H9 (cell line): ENCODE measurements at regions not wholly inside any gene's neighbourhood (a gene's known extent, or its start where the extent isn't known, plus 50 kb on each side); places are given as distances from the start of the nearest gene placed in this dataset.

ENCODE experiments used
- DNase-seq: peaks from one replicate; pipeline ENCODE4 v3.0.0-alpha.2; 2017
- H2AFZ ChIP-seq: one replicate; pipeline ENCODE4 v1.6.1; 2013; ENCODE audit warnings: mild to moderate bottlenecking, low read length, control low read depth, moderate library complexity
- H2AK5ac ChIP-seq: 2 replicates; pipeline ENCODE4 v1.6.1; 2013; ENCODE audit warnings: low read length, control low read depth, mixed read lengths; ENCODE audit not compliant: insufficient read length
- H2BK120ac ChIP-seq: one replicate; pipeline ENCODE4 v1.6.1; 2013; ENCODE audit warnings: low read depth, mild to moderate bottlenecking, low read length, control low read depth, inconsistent platforms; ENCODE audit not compliant: poor library complexity, severe bottlenecking
- H2BK12ac ChIP-seq: 2 replicates; pipeline ENCODE4 v1.6.1; 2013; ENCODE audit warnings: low read length, control low read depth, mixed read lengths, low read depth; ENCODE audit not compliant: insufficient read length
- H2BK15ac ChIP-seq: 2 replicates; pipeline ENCODE4 v1.6.1; 2013; ENCODE audit warnings: low read depth, low read length, control low read depth
- H2BK20ac ChIP-seq: one replicate; pipeline ENCODE4 v1.6.1; 2013; ENCODE audit warnings: low read depth, mild to moderate bottlenecking, low read length, control low read depth, inconsistent platforms; ENCODE audit not compliant: poor library complexity, severe bottlenecking
- H2BK5ac ChIP-seq: 2 replicates; pipeline ENCODE4 v1.6.1; 2013; ENCODE audit warnings: low read length, control low read depth, mixed read lengths; ENCODE audit not compliant: insufficient read length
- H3K14ac ChIP-seq: 2 replicates; pipeline ENCODE4 v1.6.1; 2013; ENCODE audit warnings: low read length, control low read depth; ENCODE audit not compliant: insufficient read depth
- H3K18ac ChIP-seq: 2 replicates; pipeline ENCODE4 v1.6.1; 2013; ENCODE audit warnings: low read depth, mild to moderate bottlenecking, mixed read lengths, low read length, control low read depth; ENCODE audit not compliant: insufficient read length
- H3K23ac ChIP-seq: 2 replicates; pipeline ENCODE4 v1.6.1; 2013; ENCODE audit warnings: low read length, control low read depth, mixed read lengths, low read depth; ENCODE audit not compliant: insufficient read length
- H3K23me2 ChIP-seq: 2 replicates; pipeline ENCODE4 v1.6.1; 2013; ENCODE audit warnings: low read depth, mild to moderate bottlenecking, mixed read lengths, low read length, control low read depth; ENCODE audit not compliant: insufficient read length, poor library complexity, severe bottlenecking
- H3K27ac ChIP-seq: 2 replicates; pipeline ENCODE4 v1.5.1; 2013; ENCODE audit warnings: low read length, control low read depth, mixed read lengths, low read depth; ENCODE audit not compliant: insufficient read length
- H3K27me3 ChIP-seq: 2 replicates; pipeline ENCODE4 v1.6.1; 2013; ENCODE audit warnings: low read length, control low read depth, inconsistent platforms; ENCODE audit not compliant: insufficient read depth
- H3K4ac ChIP-seq: 2 replicates; pipeline ENCODE4 v1.6.1; 2013; ENCODE audit warnings: low read depth, mild to moderate bottlenecking, control low read depth, inconsistent platforms, low read length, moderate library complexity
- H3K4me1 ChIP-seq: 2 replicates; pipeline ENCODE4 v1.6.1; 2013; ENCODE audit warnings: low read length, control low read depth, inconsistent platforms; ENCODE audit not compliant: insufficient read depth
- H3K4me2 ChIP-seq: 2 replicates; pipeline ENCODE4 v1.6.1; 2013; ENCODE audit warnings: low read length, control low read depth, mixed read lengths; ENCODE audit not compliant: insufficient read length, insufficient read depth
- H3K56ac ChIP-seq: 2 replicates; pipeline ENCODE4 v1.6.1; 2013; ENCODE audit warnings: low read depth, mild to moderate bottlenecking, mixed read lengths, low read length, control low read depth; ENCODE audit not compliant: insufficient read length
- H3K79me1 ChIP-seq: 2 replicates; pipeline ENCODE4 v1.6.1; 2013; ENCODE audit warnings: low read depth, mild to moderate bottlenecking, moderate library complexity, low read length, control low read depth, inconsistent platforms; ENCODE audit not compliant: insufficient read depth, poor library complexity, severe bottlenecking
- H3K79me2 ChIP-seq: 2 replicates; pipeline ENCODE4 v1.6.1; 2013; ENCODE audit warnings: low read length, control low read depth, inconsistent platforms; ENCODE audit not compliant: insufficient read depth
- H3K9ac ChIP-seq: 2 replicates; pipeline ENCODE4 v1.6.1; 2013; ENCODE audit warnings: low read length, control low read depth, mixed read lengths; ENCODE audit not compliant: insufficient read length; ENCODE audit errors: extremely low read depth
- H3K9me3 ChIP-seq: one replicate; pipeline ENCODE4 v1.6.1; 2013; ENCODE audit warnings: low read depth, low read length, inconsistent platforms; ENCODE audit not compliant: control insufficient read depth
- H3T11ph ChIP-seq: one replicate; pipeline ENCODE4 v1.6.1; 2013; ENCODE audit warnings: mild to moderate bottlenecking, low read length, control low read depth, inconsistent platforms
- H4K20me1 ChIP-seq: one replicate; pipeline ENCODE4 v1.6.1; 2013; ENCODE audit not compliant: control insufficient read depth, insufficient read length, insufficient read depth
- H4K5ac ChIP-seq: 2 replicates; pipeline ENCODE4 v1.6.1; 2013; ENCODE audit warnings: low read depth, mild to moderate bottlenecking, mixed read lengths, low read length, control low read depth; ENCODE audit not compliant: insufficient read length
- H4K8ac ChIP-seq: replicated peaks from 2 replicates; pipeline ENCODE4 v1.6.1; 2013; ENCODE audit warnings: low read length, control low read depth, mixed read lengths, low read depth; ENCODE audit not compliant: insufficient read length
- H4K91ac ChIP-seq: 2 replicates; pipeline ENCODE4 v1.6.1; 2013; ENCODE audit warnings: low read depth, mild to moderate bottlenecking, moderate library complexity, mixed read lengths, low read length, control low read depth; ENCODE audit not compliant: insufficient read length
- H3K27ac Mint-ChIP-seq, 3 experiments: 2 replicates in 2 of 3; 3 replicates in 1 of 3; pipeline ENCODE4 v1.8.0; 2020 to 2021; ENCODE audit warnings: mixed read lengths in 3 of 3, mild to moderate bottlenecking in 1 of 3, moderate library complexity in 1 of 3
- H3K27me3 Mint-ChIP-seq: 2 replicates; pipeline ENCODE4 v1.8.0; 2021; ENCODE audit warnings: low read depth, mild to moderate bottlenecking, moderate library complexity, mixed read lengths
- H3K36me3 Mint-ChIP-seq, 3 experiments: 2 replicates in 2 of 3; 3 replicates in 1 of 3; pipeline ENCODE4 v1.8.0; 2020 to 2021; ENCODE audit warnings: low read depth in 3 of 3, mixed read lengths in 3 of 3; ENCODE audit not compliant: insufficient read depth in 1 of 3
- H3K4me1 Mint-ChIP-seq, 2 experiments: 2 replicates each; pipeline ENCODE4 v1.8.0; 2020; ENCODE audit warnings: mixed read lengths in 2 of 2
- H3K4me3 Mint-ChIP-seq, 2 experiments: 2 replicates in 1 of 2; 3 replicates in 1 of 2; pipeline ENCODE4 v1.8.0; 2020 to 2021; ENCODE audit warnings: mild to moderate bottlenecking in 2 of 2, mixed read lengths in 2 of 2, moderate library complexity in 1 of 2
- H3K9me3 Mint-ChIP-seq, 2 experiments: 2 replicates in 1 of 2; 3 replicates in 1 of 2; pipeline ENCODE4 v1.8.0; 2020; ENCODE audit warnings: mild to moderate bottlenecking in 2 of 2, mixed read lengths in 2 of 2, moderate library complexity in 1 of 2
- WGBS: extraction: QIAGEN DNeasy Blood & Tissue Kit; methylation state at CpG from one replicate; pipeline ENCODE4 v1.1.7; 2013; ENCODE audit warnings: missing lambda C conversion rate, low lambda C conversion rate, mixed read lengths; ENCODE audit not compliant: insufficient read length; ENCODE audit errors: extremely low coverage; 5-methylcytosine and 5-hydroxymethylcytosine counted together
- TF ChIP-seq, protein P1 (sequence below): fragments of 200-600 bp; sonication (generic); conservative IDR thresholded peaks from 3 replicates; pipeline ENCODE4 v1.8.0; 2021; ENCODE audit warnings: antibody characterized with exemption, mild to moderate bottlenecking

DNA sequence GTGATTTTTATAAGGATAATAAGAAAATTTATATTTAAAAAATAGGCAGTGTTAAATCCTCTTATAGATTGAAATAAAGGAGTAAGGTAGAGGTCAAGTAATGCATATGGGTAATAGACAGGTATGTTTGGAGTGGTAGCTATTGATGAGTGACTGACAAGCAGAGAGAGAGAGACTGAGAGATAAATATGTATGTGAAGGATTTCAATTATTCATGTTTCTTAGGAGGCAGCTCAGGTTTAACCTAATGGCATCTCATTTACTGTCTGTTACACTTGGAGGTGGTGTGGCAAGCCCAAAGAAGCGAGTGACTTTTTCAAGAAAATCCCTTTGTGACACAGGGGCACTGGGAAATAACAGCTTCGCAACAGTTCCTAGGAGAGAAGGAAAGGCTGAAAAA, 120.2 kb downstream of the KIF2B start:
- TF ChIP-seq, protein P1, sequence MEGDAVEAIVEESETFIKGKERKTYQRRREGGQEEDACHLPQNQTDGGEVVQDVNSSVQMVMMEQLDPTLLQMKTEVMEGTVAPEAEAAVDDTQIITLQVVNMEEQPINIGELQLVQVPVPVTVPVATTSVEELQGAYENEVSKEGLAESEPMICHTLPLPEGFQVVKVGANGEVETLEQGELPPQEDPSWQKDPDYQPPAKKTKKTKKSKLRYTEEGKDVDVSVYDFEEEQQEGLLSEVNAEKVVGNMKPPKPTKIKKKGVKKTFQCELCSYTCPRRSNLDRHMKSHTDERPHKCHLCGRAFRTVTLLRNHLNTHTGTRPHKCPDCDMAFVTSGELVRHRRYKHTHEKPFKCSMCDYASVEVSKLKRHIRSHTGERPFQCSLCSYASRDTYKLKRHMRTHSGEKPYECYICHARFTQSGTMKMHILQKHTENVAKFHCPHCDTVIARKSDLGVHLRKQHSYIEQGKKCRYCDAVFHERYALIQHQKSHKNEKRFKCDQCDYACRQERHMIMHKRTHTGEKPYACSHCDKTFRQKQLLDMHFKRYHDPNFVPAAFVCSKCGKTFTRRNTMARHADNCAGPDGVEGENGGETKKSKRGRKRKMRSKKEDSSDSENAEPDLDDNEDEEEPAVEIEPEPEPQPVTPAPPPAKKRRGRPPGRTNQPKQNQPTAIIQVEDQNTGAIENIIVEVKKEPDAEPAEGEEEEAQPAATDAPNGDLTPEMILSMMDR, result no peak
- H3K4ac ChIP-seq, result no peak overlapping the region
- Mint-ChIP-seq H3K4me3 (no peak overlapping the region), H3K27me3 (no peaks in the 10 kb centered on the region), H3K27ac (no peak overlapping the region), H3K36me3 (no peaks in the 10 kb centered on the region), H3K4me1 (no peaks in the 10 kb centered on the region), H3K9me3 (no peaks in the 10 kb centered on the region)
- no peaks in the 10 kb centered on the region for H3K4me1 ChIP-seq
- no peak overlapping the region for H2BK5ac ChIP-seq
- H2BK20ac ChIP-seq, result no peak overlapping the region
- H2BK120ac ChIP-seq, result no peak overlapping the region
- WGBS, result no CpG with 5 or more reads among the region's 2 CpGs
- no peak overlapping the region for H3K27ac ChIP-seq
- H3K79me2 ChIP-seq, result no peaks in the 10 kb centered on the region
- no peaks in the 10 kb centered on the region for H3K27me3 ChIP-seq
- no peak overlapping the region for H4K91ac ChIP-seq
- no peak overlapping the region for H3K14ac ChIP-seq
- no peak overlapping the region for H3T11ph ChIP-seq
- no peak overlapping the region for H2AK5ac ChIP-seq
- no peak overlapping the region for H2AFZ ChIP-seq
- H2BK12ac ChIP-seq, result no peak overlapping the region
- H4K20me1 ChIP-seq, result no peaks in the 10 kb centered on the region
- no peak overlapping the region for H4K8ac ChIP-seq
- no peak overlapping the region for H3K4me2 ChIP-seq
- no peak overlapping the region for H4K5ac ChIP-seq
- H3K9ac ChIP-seq, result no peak overlapping the region
- H3K9me3 ChIP-seq, result no peaks in the 10 kb centered on the region
- H3K23me2 ChIP-seq, result no peaks in the 10 kb centered on the region
- no peaks in the 10 kb centered on the region for H3K79me1 ChIP-seq
- no peak overlapping the region for H3K18ac ChIP-seq
- H2BK15ac ChIP-seq, result no peak overlapping the region
- H3K23ac ChIP-seq, result no peak overlapping the region
- DNase-seq, result no peak
- H3K56ac ChIP-seq, result no peak overlapping the region
